GM18499 (cell line): ENCODE measurements at regions not wholly inside any gene's neighbourhood (a gene's known extent, or its start where the extent isn't known, plus 50 kb on each side); places are given as distances from the start of the nearest gene placed in this dataset.

Experiments
- ATAC-seq: cut with Tn5 transposase; IDR thresholded peaks from one replicate; pipeline ENCODE4 v1.9.1; 2021; ENCODE audit warnings: moderate number of reproducible peaks; ENCODE audit not compliant: insufficient read depth, unreplicated experiment

- ATAC-seq: no peak
Measured at GRCh38 chr5:58046371-58046770, 413.5 kb downstream of the PLK2 start.

- no peak for ATAC-seq
Measured at GRCh38 chr5:58044166-58044565, 415.7 kb downstream of the PLK2 start.

- no peak for ATAC-seq
Measured at GRCh38 chr5:58043032-58043945, 416.6 kb downstream of the PLK2 start.

- ATAC-seq: no peak
Measured at GRCh38 chr5:58041884-58042283, 418.0 kb downstream of the PLK2 start.

- no peak for ATAC-seq
Measured at GRCh38 chr5:58040846-58041245, 419.0 kb downstream of the PLK2 start.

GRCh38 chr5:58040044-58040443 lies 419.8 kb downstream of the PLK2 start:
- ATAC-seq: no peak

GRCh38 chr5:58037899-58038298 lies 422.0 kb downstream of the PLK2 start:
- no peak for ATAC-seq

GRCh38 chr5:58025809-58026208 lies 434.1 kb downstream of the PLK2 start:
- no peak for ATAC-seq

- no peak for ATAC-seq
Measured at GRCh38 chr5:58024151-58024550, 435.7 kb downstream of the PLK2 start.

GRCh38 chr5:58022055-58022454 lies 437.8 kb downstream of the PLK2 start:
- no peak for ATAC-seq

GRCh38 chr5:58021466-58021865 lies 438.4 kb downstream of the PLK2 start:
- ATAC-seq: no peak

GRCh38 chr5:58019614-58020013 lies 440.3 kb downstream of the PLK2 start:
- ATAC-seq: no peak

- ATAC-seq: no peak
Measured at GRCh38 chr5:58018016-58018415, 441.9 kb downstream of the PLK2 start.

- no peak for ATAC-seq
Measured at GRCh38 chr5:58016877-58017276, 443.0 kb downstream of the PLK2 start.

- no peak for ATAC-seq
Measured at GRCh38 chr5:58016358-58016757, 443.5 kb downstream of the PLK2 start.

GRCh38 chr5:58015175-58015574 lies 444.7 kb downstream of the PLK2 start:
- no peak for ATAC-seq

GRCh38 chr5:58013542-58014258 lies 446.2 kb downstream of the PLK2 start:
- no peak for ATAC-seq

GRCh38 chr5:58012801-58013315 lies 447.0 kb downstream of the PLK2 start:
- no peak for ATAC-seq

- no peak for ATAC-seq
Measured at GRCh38 chr5:58012102-58012501, 447.8 kb downstream of the PLK2 start.

GRCh38 chr5:58011301-58011700 lies 448.6 kb downstream of the PLK2 start:
- ATAC-seq: no peak

GRCh38 chr5:58009754-58010153 lies 450.1 kb downstream of the PLK2 start:
- ATAC-seq: no peak
